ENCODE measurements at regions not wholly inside any gene's neighbourhood (a gene's known extent, or its start where the extent isn't known, plus 50 kb on each side); places are given as distances from the start of the nearest gene placed in this dataset.

DNA sequence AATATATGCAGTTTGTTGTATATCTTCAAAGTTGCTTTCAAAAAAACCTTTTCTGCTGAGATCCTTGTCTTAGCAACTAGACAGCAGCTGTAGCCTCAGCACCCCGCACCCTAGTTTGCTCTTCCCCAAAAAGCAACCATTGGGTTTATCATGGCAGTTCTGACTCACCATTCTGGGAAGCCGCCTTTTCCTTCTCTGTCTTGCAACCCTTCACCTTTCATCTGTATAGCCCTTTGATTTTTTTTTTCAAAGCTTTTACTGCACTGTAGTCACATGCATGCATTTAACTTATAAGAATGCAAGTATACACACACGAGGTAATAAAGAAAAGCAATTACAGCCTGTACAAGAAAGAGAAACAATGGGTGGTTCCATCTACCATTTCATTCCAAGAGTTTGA lies 65.1 kb upstream of the THBS1 start:
- TF ChIP-seq PAX5 (IDR thresholded peaks at IDR 0.05; ENCODE audit: insufficient read depth, low read length, severe bottlenecking) (no peak), POLR2A (IDR thresholded peaks at IDR 0.05; ENCODE audit: low read depth, low read length) (no peak), POLR2AphosphoS5 (IDR thresholded peaks at IDR 0.05; ENCODE audit: low read depth, low read length) (no peak), SPI1 (IDR thresholded peaks at IDR 0.05; ENCODE audit: low read depth, low read length) (no peak)
